ENCODE measurements at regions not wholly inside any gene's neighbourhood (a gene's known extent, or its start where the extent isn't known, plus 50 kb on each side); places are given as distances from the start of the nearest gene placed in this dataset.

DNA sequence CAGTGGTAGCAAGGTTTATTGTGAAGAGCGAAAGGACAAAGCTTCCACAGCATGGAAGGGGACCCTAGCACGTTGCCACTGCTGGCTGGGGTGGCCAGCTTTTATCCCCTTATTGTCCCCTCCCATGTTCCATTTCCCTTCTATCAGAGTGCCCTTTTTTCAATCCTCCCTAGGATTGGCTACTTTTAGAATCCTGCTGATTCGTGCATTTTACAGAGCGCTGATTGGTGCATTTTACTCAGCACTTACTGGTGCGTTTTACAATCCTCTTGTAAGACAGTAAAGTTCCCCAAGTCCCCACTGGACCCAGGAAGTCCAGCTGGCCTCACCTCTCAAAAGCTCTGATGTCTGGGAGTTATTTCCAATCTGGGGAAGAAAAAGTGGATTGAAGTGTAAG is 90.1 kb downstream of the CD8B2 start:
- TF ChIP-seq, protein P1, sequence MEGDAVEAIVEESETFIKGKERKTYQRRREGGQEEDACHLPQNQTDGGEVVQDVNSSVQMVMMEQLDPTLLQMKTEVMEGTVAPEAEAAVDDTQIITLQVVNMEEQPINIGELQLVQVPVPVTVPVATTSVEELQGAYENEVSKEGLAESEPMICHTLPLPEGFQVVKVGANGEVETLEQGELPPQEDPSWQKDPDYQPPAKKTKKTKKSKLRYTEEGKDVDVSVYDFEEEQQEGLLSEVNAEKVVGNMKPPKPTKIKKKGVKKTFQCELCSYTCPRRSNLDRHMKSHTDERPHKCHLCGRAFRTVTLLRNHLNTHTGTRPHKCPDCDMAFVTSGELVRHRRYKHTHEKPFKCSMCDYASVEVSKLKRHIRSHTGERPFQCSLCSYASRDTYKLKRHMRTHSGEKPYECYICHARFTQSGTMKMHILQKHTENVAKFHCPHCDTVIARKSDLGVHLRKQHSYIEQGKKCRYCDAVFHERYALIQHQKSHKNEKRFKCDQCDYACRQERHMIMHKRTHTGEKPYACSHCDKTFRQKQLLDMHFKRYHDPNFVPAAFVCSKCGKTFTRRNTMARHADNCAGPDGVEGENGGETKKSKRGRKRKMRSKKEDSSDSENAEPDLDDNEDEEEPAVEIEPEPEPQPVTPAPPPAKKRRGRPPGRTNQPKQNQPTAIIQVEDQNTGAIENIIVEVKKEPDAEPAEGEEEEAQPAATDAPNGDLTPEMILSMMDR (IDR thresholded peaks at IDR 0.05; ENCODE audit: low read depth, low read length, missing input control), result no peak
- TF ChIP-seq FOXA1 (IDR thresholded peaks at IDR 0.05) (no peak), RAD21 (IDR thresholded peaks at IDR 0.05) (no peak), YY1 (IDR thresholded peaks at IDR 0.05) (no peak), TAF1 (conservative IDR thresholded peaks at IDR 0.05) (no peak), SP1 (IDR thresholded peaks at IDR 0.05) (no peak), EGR1 (IDR thresholded peaks at IDR 0.05; ENCODE audit: low read depth in 2 of 2) (no peak), ZBTB33 (IDR thresholded peaks at IDR 0.05) (no peak), GABPA (IDR thresholded peaks at IDR 0.05 in 1 of 2, conservative IDR thresholded peaks at IDR 0.05 in 1 of 2) (no peak), JUND (IDR thresholded peaks at IDR 0.05) (no peak), RXRA (IDR thresholded peaks at IDR 0.05) (no peak)
- TF ChIP-seq, protein P2, sequence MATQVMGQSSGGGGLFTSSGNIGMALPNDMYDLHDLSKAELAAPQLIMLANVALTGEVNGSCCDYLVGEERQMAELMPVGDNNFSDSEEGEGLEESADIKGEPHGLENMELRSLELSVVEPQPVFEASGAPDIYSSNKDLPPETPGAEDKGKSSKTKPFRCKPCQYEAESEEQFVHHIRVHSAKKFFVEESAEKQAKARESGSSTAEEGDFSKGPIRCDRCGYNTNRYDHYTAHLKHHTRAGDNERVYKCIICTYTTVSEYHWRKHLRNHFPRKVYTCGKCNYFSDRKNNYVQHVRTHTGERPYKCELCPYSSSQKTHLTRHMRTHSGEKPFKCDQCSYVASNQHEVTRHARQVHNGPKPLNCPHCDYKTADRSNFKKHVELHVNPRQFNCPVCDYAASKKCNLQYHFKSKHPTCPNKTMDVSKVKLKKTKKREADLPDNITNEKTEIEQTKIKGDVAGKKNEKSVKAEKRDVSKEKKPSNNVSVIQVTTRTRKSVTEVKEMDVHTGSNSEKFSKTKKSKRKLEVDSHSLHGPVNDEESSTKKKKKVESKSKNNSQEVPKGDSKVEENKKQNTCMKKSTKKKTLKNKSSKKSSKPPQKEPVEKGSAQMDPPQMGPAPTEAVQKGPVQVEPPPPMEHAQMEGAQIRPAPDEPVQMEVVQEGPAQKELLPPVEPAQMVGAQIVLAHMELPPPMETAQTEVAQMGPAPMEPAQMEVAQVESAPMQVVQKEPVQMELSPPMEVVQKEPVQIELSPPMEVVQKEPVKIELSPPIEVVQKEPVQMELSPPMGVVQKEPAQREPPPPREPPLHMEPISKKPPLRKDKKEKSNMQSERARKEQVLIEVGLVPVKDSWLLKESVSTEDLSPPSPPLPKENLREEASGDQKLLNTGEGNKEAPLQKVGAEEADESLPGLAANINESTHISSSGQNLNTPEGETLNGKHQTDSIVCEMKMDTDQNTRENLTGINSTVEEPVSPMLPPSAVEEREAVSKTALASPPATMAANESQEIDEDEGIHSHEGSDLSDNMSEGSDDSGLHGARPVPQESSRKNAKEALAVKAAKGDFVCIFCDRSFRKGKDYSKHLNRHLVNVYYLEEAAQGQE (IDR thresholded peaks at IDR 0.05), result no peak
- TF ChIP-seq, protein P3, sequence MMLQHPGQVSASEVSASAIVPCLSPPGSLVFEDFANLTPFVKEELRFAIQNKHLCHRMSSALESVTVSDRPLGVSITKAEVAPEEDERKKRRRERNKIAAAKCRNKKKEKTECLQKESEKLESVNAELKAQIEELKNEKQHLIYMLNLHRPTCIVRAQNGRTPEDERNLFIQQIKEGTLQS (IDR thresholded peaks at IDR 0.05), result no peak
- TF ChIP-seq, protein P4, sequence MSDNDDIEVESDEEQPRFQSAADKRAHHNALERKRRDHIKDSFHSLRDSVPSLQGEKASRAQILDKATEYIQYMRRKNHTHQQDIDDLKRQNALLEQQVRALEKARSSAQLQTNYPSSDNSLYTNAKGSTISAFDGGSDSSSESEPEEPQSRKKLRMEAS (IDR thresholded peaks at IDR 0.05), result no peak

Data from liver (tissue), 3 donors.